Peyer's patch (tissue), 4 donors: ENCODE measurements at regions not wholly inside any gene's neighbourhood (a gene's known extent, or its start where the extent isn't known, plus 50 kb on each side); places are given as distances from the start of the nearest gene placed in this dataset.

Experiments used
- DNase-seq, 3 donors: peaks; one replicate each; pipeline ENCODE4 v3.0.0-alpha.2; 2017 to 2019
- H3K27ac ChIP-seq, 4 donors: fragments of 200-600 bp; sonication (generic); one replicate each; pipeline ENCODE4 v1.5.1; 2016 to 2019
- H3K27me3 ChIP-seq, 2 donors: fragments of 200-600 bp; sonication (generic); one replicate each; pipeline ENCODE4 v1.5.1; 2019
- H3K36me3 ChIP-seq, 3 donors: fragments of 200-600 bp; sonication (generic); one replicate each; pipeline ENCODE4 v1.5.1; 2016 to 2019
- H3K4me1 ChIP-seq, 4 donors: fragments of 200-600 bp; sonication (generic); one replicate each; pipeline ENCODE4 v1.5.1; 2016 to 2019
- H3K4me3 ChIP-seq, 4 donors: fragments of 200-600 bp; sonication (generic); 1 replicate in 3 of 4; 2 replicates in 1 of 4; pipeline ENCODE4 v1.5.1; 2016 to 2019; ENCODE audit warnings: mild to moderate bottlenecking in 1 of 4
- H3K9me3 ChIP-seq, 4 donors: fragments of 200-600 bp; sonication (generic); one replicate each; pipeline ENCODE4 v1.5.1; 2016 to 2019; ENCODE audit warnings: mild to moderate bottlenecking in 1 of 4
- CTCF ChIP-seq, 6 experiments: fragments of 450-650 bp in 4 of 6; fragments of 200-600 bp in 2 of 6; sonication (generic) in 1 of 6; IDR thresholded peaks; one replicate each; pipeline ENCODE4 v1.5.1; 2017 to 2019; ENCODE audit warnings: antibody characterized with exemption in 6 of 6, mild to moderate bottlenecking in 3 of 6, moderate library complexity in 1 of 6
- POLR2A ChIP-seq, 2 donors: fragments of 450-650 bp; IDR thresholded peaks; one replicate each; pipeline ENCODE4 v1.5.1; 2017; ENCODE audit warnings: antibody characterized with exemption in 2 of 2, mild to moderate bottlenecking in 2 of 2, moderate library complexity in 2 of 2

GRCh38 chr10:105398202-105398601 lies 757.1 kb downstream of the SORCS3 start:
- Histone ChIP-seq H3K36me3 (no peaks in the 10 kb centered on the region), H3K27me3 (no peaks in the 10 kb centered on the region), H3K4me3 (no peak overlapping the region), H3K27ac (no peak overlapping the region), H3K9me3 (no peaks in the 10 kb centered on the region), H3K4me1 (no peaks in the 10 kb centered on the region)
- no peak for DNase-seq
- TF ChIP-seq CTCF (IDR thresholded peaks at IDR 0.05), result no peak
- no peak for TF ChIP-seq POLR2A (IDR thresholded peaks at IDR 0.05)

GRCh38 chr10:105391670-105392351 lies 750.7 kb downstream of the SORCS3 start:
- no peak for DNase-seq
- Histone ChIP-seq H3K4me1 (no peaks in the 10 kb centered on the region), H3K27me3 (no peaks in the 10 kb centered on the region), H3K4me3 (no peak overlapping the region), H3K36me3 (no peaks in the 10 kb centered on the region), H3K27ac (no peak overlapping the region), H3K9me3 (no peaks in the 10 kb centered on the region)
- TF ChIP-seq CTCF (IDR thresholded peaks at IDR 0.05) (no peak), POLR2A (IDR thresholded peaks at IDR 0.05) (no peak)

GRCh38 chr10:105387971-105388370 lies 746.9 kb downstream of the SORCS3 start:
- DNase-seq, result no peak
- Histone ChIP-seq H3K27me3 (no peaks in the 10 kb centered on the region), H3K4me3 (no peak overlapping the region), H3K4me1 (no peaks in the 10 kb centered on the region), H3K27ac (no peak overlapping the region), H3K9me3 (no peaks in the 10 kb centered on the region), H3K36me3 (no peaks in the 10 kb centered on the region)
- TF ChIP-seq POLR2A (IDR thresholded peaks at IDR 0.05) (no peak), CTCF (IDR thresholded peaks at IDR 0.05) (no peak)

- Histone ChIP-seq H3K36me3 (no peaks in the 10 kb centered on the region), H3K9me3 (no peaks in the 10 kb centered on the region), H3K27ac (no peak overlapping the region), H3K4me3 (no peak overlapping the region), H3K4me1 (no peaks in the 10 kb centered on the region), H3K27me3 (no peaks in the 10 kb centered on the region)
- TF ChIP-seq CTCF (IDR thresholded peaks at IDR 0.05) (no peak), POLR2A (IDR thresholded peaks at IDR 0.05) (no peak)
- no peak for DNase-seq
These were observed 742.9 kb downstream of the SORCS3 start for GRCh38 chr10:105383978-105384377.

DNA sequence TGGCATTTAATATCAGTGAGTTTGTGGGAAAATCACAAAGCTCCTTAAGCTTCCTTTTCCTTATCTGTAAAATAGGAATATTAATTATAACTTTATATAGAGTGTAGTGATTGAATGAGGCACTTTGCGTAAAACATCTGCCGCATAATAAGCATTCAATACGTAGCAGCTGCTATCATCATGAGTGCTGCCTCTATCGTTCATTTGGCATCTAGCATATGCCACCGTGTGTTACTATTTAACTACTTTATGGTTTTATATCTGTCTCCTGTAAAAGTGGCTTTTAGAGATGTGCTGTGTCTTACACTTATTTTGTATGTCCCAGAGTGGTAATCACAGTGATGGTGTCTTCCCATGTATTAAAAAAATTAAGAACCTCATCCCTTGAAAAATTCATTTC lies 729.6 kb downstream of the SORCS3 start:
- Histone ChIP-seq H3K27ac (no peak overlapping the region), H3K4me3 (no peak overlapping the region), H3K27me3 (no peaks in the 10 kb centered on the region), H3K36me3 (no peaks in the 10 kb centered on the region), H3K9me3 (no peaks in the 10 kb centered on the region), H3K4me1 (no peaks in the 10 kb centered on the region)
- no peak for DNase-seq
- TF ChIP-seq POLR2A (IDR thresholded peaks at IDR 0.05) (no peak), CTCF (IDR thresholded peaks at IDR 0.05) (peak in 3 of 6 experiments; percentile 21 to 34 (median 27))

- H3K4me1 ChIP-seq, result no peaks in the 10 kb centered on the region
- no peaks in the 10 kb centered on the region for H3K36me3 ChIP-seq
- H3K4me3 ChIP-seq, result no peak overlapping the region
- no peak for DNase-seq
- no peak for TF ChIP-seq CTCF (IDR thresholded peaks at IDR 0.05)
- TF ChIP-seq POLR2A (IDR thresholded peaks at IDR 0.05), result no peak
- H3K9me3 ChIP-seq, result no peaks in the 10 kb centered on the region
- no peak overlapping the region for H3K27ac ChIP-seq
- no peaks in the 10 kb centered on the region for H3K27me3 ChIP-seq
These were observed 718.6 kb downstream of the SORCS3 start for GRCh38 chr10:105359708-105360107.
